GM21367 (cell line): ENCODE measurements at regions not wholly inside any gene's neighbourhood (a gene's known extent, or its start where the extent isn't known, plus 50 kb on each side); places are given as distances from the start of the nearest gene placed in this dataset.

Experiments used
- ATAC-seq: cut with Tn5 transposase; IDR thresholded peaks from one replicate; pipeline ENCODE4 v1.9.1; 2021; ENCODE audit not compliant: unreplicated experiment

DNA sequence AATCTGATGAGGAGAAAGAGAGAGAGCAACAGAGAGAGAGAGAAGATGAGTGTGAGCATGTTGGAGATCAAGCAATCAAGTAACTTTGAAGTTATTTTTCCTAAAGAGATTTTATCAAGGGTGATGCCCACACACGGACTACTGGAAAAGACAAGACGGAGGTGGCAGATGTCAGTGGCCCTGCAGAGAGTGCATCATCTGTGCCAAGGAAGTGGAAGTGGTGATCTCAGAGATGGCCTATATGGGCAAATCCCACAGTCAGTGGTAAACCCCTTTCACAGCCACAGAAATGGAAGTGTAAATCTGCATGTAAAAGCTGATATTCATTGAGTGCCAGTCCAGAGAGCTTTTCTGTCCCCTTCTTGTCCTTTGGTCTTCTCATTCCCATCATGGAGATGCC is 577.2 kb upstream of the AADAT start:
- no peak for ATAC-seq

DNA sequence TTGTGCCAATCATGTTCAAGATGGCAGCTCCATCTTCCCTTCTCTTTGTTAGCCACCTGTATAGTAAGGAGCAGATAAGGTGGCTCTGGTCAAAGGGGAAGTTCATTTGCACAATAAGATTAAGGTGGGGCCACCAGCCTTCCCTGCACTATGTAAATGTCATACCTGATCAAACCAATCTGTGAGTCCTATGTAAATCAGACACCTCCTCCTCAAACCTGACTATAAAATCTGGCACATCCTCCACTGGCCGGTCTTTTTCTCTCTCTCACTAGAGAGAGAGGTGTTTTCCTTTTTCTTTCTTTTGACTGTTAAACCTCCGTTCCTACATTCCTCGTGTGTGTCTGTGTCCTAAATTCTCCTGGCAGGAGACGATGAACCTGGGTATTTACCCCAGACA is 572.5 kb upstream of the AADAT start:
- no peak for ATAC-seq

DNA sequence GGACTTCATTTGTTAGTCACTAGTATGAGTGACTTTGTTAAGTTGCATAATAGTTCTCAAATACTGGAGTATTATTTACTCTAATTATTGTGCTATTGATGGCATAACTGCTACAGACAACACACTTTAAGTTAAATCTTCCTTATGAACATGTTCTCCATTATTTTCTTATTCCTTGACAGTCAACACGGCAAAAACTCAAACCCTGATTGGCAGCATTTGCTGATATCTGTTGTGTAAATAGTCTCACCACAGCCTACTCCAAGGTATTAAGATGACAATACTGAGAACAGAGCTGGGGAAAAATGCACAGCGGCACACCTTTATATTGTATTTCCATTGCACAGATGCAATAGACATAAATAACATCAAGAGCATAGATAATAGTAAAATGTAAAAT is 568.0 kb upstream of the AADAT start:
- ATAC-seq, result no peak

- no peak for ATAC-seq
Observed at GRCh38 chr4:170656506-170656905, 566.8 kb upstream of the AADAT start.

DNA sequence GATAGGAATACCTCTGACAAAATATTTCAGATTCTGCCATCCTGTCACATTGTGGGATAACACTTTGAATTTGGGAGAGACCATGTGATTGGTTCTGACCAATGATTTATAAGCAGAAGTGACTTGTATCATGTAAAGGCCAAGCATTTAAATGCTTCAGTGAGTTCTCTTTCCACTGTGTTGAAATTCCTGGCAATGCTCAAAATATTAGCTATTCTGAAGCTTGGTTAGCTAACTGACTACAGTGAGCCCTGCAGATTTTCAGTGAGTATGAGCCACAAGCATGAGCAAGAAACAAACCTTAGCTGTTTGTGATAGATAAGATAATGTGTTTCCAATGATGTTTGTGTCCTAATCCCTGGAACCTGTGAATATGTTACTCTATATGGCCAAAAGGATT is 562.8 kb upstream of the AADAT start:
- no peak for ATAC-seq

DNA sequence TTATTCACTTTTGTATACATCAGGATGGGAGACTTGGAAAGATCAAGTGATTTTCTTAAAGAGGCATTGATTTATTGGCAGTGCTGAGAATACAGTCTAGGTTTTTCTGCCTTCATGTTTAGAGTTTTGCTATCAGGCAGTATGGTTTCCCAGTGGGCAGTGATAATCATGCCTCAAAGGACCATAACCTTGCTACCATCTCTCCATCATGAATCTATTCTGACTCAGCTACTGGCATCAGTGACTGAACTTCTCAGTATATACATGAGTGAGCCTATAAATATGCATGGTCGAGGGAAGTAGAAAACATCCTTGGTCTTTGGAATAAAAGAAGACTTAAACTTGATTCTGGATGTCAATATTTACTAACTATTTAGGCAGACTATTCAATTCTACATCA is 562.0 kb upstream of the AADAT start:
- ATAC-seq, result no peak

GRCh38 chr4:170627418-170627817 is 537.7 kb upstream of the AADAT start:
- ATAC-seq, result no peak

GRCh38 chr4:170623899-170624298 is 534.1 kb upstream of the AADAT start:
- no peak for ATAC-seq

DNA sequence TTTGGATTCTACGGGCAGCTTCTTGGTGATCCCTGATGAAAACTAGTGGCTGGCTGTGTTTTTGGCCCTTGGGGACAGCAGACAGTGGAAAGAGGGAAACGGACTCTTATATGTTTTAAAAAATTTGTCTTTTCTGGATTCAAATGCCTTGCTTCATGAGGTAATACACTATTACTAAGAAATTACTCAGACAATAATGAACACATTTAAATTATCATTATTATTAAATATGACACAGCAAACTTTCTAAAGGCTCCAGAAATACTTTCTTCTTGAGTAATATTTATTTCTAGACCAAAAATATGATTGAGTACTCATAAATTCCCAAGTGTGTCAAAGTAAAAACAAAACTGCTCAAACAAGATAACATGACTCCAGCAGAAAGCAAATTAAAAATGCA is 520.7 kb upstream of the AADAT start:
- no peak for ATAC-seq

- ATAC-seq, result no peak
Observed at GRCh38 chr4:170599894-170600293, 510.1 kb upstream of the AADAT start.

GRCh38 chr4:170591076-170591475 is 501.3 kb upstream of the AADAT start:
- no peak for ATAC-seq

DNA sequence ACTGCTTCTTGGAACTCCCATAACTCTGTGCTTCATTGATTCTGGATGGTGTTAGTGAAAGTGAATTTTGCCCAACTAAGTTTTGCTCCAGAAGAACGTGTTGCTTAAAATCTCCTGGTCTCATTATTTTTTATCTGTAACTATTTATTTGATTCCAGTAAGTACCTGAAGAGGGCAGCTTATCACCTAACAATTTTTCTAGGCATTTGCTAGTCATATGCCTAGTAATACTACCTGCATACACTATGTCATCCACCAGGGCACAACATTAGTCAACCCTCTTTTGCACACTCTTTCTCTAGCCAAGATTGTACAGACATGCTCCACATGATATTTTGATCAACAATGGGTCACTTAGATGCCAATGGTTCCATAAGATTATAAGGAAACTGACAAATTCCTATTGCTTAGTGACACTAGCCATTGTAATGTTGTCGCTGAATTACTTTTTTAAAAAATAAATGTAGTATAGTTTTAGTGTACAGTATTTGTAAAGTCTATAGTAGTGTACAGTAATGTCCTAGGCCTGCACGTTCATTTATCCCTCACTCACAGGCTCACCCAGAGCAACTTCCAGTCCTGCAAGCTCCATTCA is 499.9 kb upstream of the AADAT start:
- ATAC-seq, result peak; percentile 91

GRCh38 chr4:170581969-170582368 is 492.2 kb upstream of the AADAT start:
- no peak for ATAC-seq

- ATAC-seq, result no peak
Observed at GRCh38 chr4:170581322-170581721, 491.6 kb upstream of the AADAT start.

DNA sequence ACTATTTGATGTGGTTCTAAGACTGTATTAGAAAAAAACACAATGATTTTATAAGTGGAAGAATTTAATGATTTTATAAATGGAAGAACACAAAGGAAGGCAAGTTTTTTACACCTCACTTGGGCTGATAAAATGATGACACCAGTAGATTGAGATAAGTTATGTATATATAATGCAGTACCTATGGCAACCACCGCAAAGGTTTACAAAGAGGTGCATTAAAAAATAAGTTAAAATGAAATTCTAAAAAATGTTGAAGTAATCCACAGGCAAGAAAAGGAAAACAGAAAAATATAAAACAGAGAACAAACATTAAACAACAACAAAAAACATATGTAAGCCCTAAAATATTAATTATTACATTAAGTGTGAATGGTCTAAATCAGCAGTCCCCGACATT is 490.9 kb upstream of the AADAT start:
- no peak for ATAC-seq

- ATAC-seq, result no peak
Observed at GRCh38 chr4:170538821-170539473, 449.2 kb upstream of the AADAT start.

DNA sequence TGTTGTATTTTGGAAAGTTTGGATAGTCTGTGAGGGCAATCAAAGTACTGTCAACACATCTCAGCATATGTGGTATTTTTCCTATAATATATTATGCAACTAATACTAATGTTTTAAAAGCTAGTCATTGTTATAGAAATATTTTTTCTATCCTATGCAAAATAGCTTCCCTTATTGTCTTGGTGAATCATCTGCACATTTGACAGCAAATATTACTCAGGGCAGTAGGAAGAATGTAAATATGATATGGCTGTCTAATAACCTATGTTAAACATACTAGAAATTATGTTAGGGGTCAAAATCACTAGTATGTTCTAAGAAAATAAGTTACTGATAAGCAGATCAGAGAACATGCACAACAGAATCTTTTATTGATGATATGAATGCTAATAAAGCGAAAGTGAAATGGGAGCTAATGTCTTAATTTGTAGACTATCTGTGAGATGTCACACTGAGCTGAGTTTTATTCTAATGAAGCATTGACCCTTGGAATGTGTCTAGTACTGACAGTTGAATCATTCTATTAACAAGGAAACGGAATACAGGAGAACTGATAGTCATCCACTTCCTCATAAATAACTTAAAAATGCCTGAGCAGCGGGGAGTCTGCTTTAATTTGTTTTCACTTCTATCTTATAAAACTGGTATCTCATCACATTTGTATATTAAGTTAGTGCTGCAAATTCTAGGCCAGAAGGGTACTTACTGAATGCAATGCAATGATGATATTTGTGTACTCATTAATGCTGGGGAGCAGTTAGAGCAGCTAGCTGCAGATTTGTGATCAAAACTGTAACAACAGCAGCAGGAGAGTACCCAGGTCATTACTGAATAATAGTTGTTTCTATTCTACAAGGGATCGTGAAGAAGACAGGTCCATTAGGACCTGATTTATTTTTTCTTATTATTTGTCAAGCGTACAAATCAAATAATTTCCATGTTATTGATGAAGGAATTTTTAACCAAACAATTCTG is 440.3 kb upstream of the AADAT start:
- ATAC-seq, result no peak

- no peak for ATAC-seq
Observed at GRCh38 chr4:170526471-170526870, 436.7 kb upstream of the AADAT start.

GRCh38 chr4:170522427-170522970 is 432.7 kb upstream of the AADAT start:
- ATAC-seq, result no peak

GRCh38 chr4:170497689-170498088 is 407.9 kb upstream of the AADAT start:
- ATAC-seq, result no peak

DNA sequence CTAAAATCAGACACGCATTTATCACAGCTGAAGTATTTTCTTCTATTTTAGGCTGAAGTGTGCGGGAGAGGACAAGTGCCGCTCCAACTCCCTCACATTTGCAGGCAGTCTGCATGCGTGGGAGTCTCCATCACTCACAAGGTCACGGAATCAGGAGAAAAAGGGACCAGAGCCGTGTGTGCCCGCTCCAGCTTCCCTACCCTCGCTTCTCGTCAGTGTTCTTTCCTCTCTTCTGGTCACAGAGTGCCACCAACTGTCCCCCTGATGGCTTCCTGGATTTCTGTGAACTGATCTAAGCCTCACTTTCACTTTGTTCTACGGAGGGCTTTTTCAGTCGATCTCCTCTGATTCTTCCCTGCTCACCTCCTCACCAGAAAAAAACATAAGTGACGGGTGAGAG is 407.4 kb upstream of the AADAT start:
- peak; percentile 45 for ATAC-seq

GRCh38 chr4:170491981-170492380 is 402.2 kb upstream of the AADAT start:
- ATAC-seq, result no peak
